GM12878 (cell line): ENCODE measurements at regions not wholly inside any gene's neighbourhood (a gene's known extent, or its start where the extent isn't known, plus 50 kb on each side); places are given as distances from the start of the nearest gene placed in this dataset.

ENCODE experiments used
- ATAC-seq: fragments of 200-7000 bp; cut with Tn5 transposase; 3 replicates; pipeline ENCODE4 v1.9.1; 2020; ENCODE audit warnings: mild to moderate bottlenecking, moderate library complexity
- BruUV-seq: library from RNA; stranded (reverse); fragments of 400-500 nt; replicated peaks from 2 replicates; lab custom pipeline; 2021; lab: Mats Ljungman, UMichigan
- CTCF ChIA-PET: fragments of 300-600 bp; sonication (Branson Sonifier 250); formaldehyde crosslinking; extraction: SDS; loops from one replicate; lab custom pipeline; 2021; ENCODE audit warnings: inconsistent platforms; lab: Yijun Ruan, JAX
- POLR2A ChIA-PET: fragments of 350-600 bp; formaldehyde crosslinking; extraction: SDS; loops from one replicate; lab custom pipeline; 2021; ENCODE audit warnings: inconsistent platforms; lab: Charles Lee
- RAD21 ChIA-PET: fragments of 300-600 bp; sonication (Branson Sonifier 250); formaldehyde crosslinking; loops from one replicate; lab custom pipeline; 2023; ENCODE audit warnings: antibody characterized with exemption; ENCODE audit not compliant: unreplicated experiment; lab: Charles Lee
- SMC1A ChIA-PET: fragments of 300-600 bp; sonication (Branson Sonifier 250); formaldehyde crosslinking; loops from one replicate; lab custom pipeline; 2023; ENCODE audit not compliant: unreplicated experiment, uncharacterized antibody; lab: Charles Lee
- DNase-seq: peaks from one replicate; pipeline ENCODE4 v3.0.0-alpha.2; 2011; ENCODE audit warnings: low read depth, low spot score
- FAIRE-seq: peaks from 3 replicates; lab custom pipeline; 2011; peaks lifted over from hg19 to GRCh38; lab: Jason Lieb, UNC
- H2AFZ ChIP-seq: 2 replicates; pipeline ENCODE4 v1.6.0; 2011; ENCODE audit warnings: low read depth, low read length, control low read depth; ENCODE audit not compliant: control insufficient read depth
- H3K27ac ChIP-seq: 2 replicates; pipeline ENCODE4 v1.5.1; 2011; ENCODE audit warnings: control low read depth; ENCODE audit not compliant: control insufficient read depth, insufficient read depth
- H3K27me3 ChIP-seq, 2 experiments: replicated peaks in 1 of 2; 2 replicates each; pipeline versions ENCODE4 v1.6.0 to v1.6.1; 2011; ENCODE audit warnings: low read length in 1 of 2; ENCODE audit not compliant: control insufficient read depth in 2 of 2, insufficient read depth in 2 of 2
- H3K36me3 ChIP-seq, 2 experiments: 2 replicates each; pipeline ENCODE4 v1.5.1; 2011; ENCODE audit warnings: low read length in 1 of 2; ENCODE audit not compliant: control insufficient read depth in 2 of 2, insufficient read depth in 2 of 2
- H3K4me1 ChIP-seq: 2 replicates; pipeline ENCODE4 v1.6.1; 2011; ENCODE audit warnings: mild to moderate bottlenecking, low read length, moderate library complexity, mixed read lengths; ENCODE audit not compliant: control insufficient read depth, insufficient read depth
- H3K4me2 ChIP-seq: 2 replicates; pipeline ENCODE4 v1.6.0; 2011; ENCODE audit warnings: control low read depth; ENCODE audit not compliant: control insufficient read depth, insufficient read depth
- H3K4me3 ChIP-seq: fragments of 200-600 bp; sonication (generic); 2 replicates; pipeline ENCODE4 v1.5.1; 2016
- H3K79me2 ChIP-seq: 2 replicates; pipeline ENCODE4 v1.6.0; 2011; ENCODE audit warnings: low read length; ENCODE audit not compliant: control insufficient read depth, insufficient read depth
- H3K9ac ChIP-seq: 2 replicates; pipeline ENCODE4 v1.8.0; 2011; ENCODE audit warnings: low read length, control low read depth, mixed read lengths; ENCODE audit not compliant: control insufficient read depth, insufficient read depth
- H3K9me3 ChIP-seq: replicated peaks from 3 replicates; pipeline ENCODE4 v1.5.1; 2011; ENCODE audit warnings: mild to moderate bottlenecking, low read length; ENCODE audit not compliant: control insufficient read depth, insufficient read depth
- H4K20me1 ChIP-seq: 2 replicates; pipeline ENCODE4 v1.6.0; 2011; ENCODE audit not compliant: control insufficient read depth, insufficient read depth
- ASH2L ChIP-seq: fragments of 300-600, 200-600 bp; sonication (generic); IDR thresholded peaks from 2 replicates; pipeline ENCODE4 v1.6.1; 2017; ENCODE audit warnings: low read depth, mild to moderate bottlenecking, borderline replicate concordance
- ATF3 ChIP-seq: IDR thresholded peaks from 2 replicates; pipeline ENCODE4 v1.6.1; 2011; ENCODE audit warnings: low read depth, mild to moderate bottlenecking, low read length, moderate library complexity, borderline replicate concordance; ENCODE audit errors: extremely low read depth
- CBX3 ChIP-seq: fragments of 200-600 bp; sonication (generic); IDR thresholded peaks from 2 replicates; pipeline ENCODE4 v1.6.1; 2016; ENCODE audit warnings: low read depth, borderline replicate concordance
- EP300 ChIP-seq, 2 experiments: fragments of 150-350 bp in 1 of 2; IDR thresholded peaks; 2 replicates each; pipeline ENCODE4 v1.6.1; 2011 to 2012; ENCODE audit warnings: low read depth in 2 of 2, low read length in 2 of 2, borderline replicate concordance in 1 of 2, improper control_type of control experiment in 1 of 2, inconsistent platforms in 1 of 2; ENCODE audit not compliant: control insufficient read depth in 1 of 2
- HCFC1 ChIP-seq: fragments of 150-350 bp; IDR thresholded peaks from 2 replicates; pipeline ENCODE4 v1.6.1; 2014; ENCODE audit warnings: low read length
- HDAC2 ChIP-seq: fragments of 200-600 bp; sonication (generic); IDR thresholded peaks from 2 replicates; pipeline ENCODE4 v1.6.1; 2017
- IRF5 ChIP-seq: fragments of 450-650 bp; IDR thresholded peaks from 2 replicates; pipeline ENCODE4 v1.6.1; 2017; ENCODE audit warnings: borderline replicate concordance
- MEF2A ChIP-seq: IDR thresholded peaks from 2 replicates; pipeline ENCODE4 v1.6.1; 2011; ENCODE audit warnings: low read depth, mild to moderate bottlenecking, low read length, moderate library complexity; ENCODE audit not compliant: insufficient read depth
- NFXL1 ChIP-seq: fragments of 450-650 bp; IDR thresholded peaks from 2 replicates; pipeline ENCODE4 v1.6.1; 2017; ENCODE audit warnings: antibody characterized with exemption, mild to moderate bottlenecking, borderline replicate concordance
- REST ChIP-seq: IDR thresholded peaks from 2 replicates; pipeline ENCODE4 v1.6.1; 2012; ENCODE audit warnings: mild to moderate bottlenecking, low read depth, low read length
- WGBS: methylation state at CpG from one replicate; pipeline ENCODE4 v1.1.6; 2016; ENCODE audit warnings: low lambda C conversion rate; ENCODE audit not compliant: insufficient replicate concordance, insufficient coverage; ENCODE audit errors: missing lambda C conversion rate; 5-methylcytosine and 5-hydroxymethylcytosine counted together
- in situ Hi-C: fragments of 300-500 bp; cut with MboI; formaldehyde crosslinking; loops from 9 replicates; pipeline ENCODE4 v1.14.3; 2018; ENCODE audit warnings: mixed read lengths
- intact Hi-C: fragments of 100-400 bp; cut with micrococcal nuclease; formaldehyde crosslinking; loops from one replicate; pipeline ENCODE4 v1.14.2; 2022; ENCODE audit not compliant: unreplicated experiment
- TF ChIP-seq, protein P1 (sequence below): IDR thresholded peaks from 2 replicates; pipeline ENCODE4 v1.6.1; 2012; ENCODE audit warnings: low read length, inconsistent platforms

DNA sequence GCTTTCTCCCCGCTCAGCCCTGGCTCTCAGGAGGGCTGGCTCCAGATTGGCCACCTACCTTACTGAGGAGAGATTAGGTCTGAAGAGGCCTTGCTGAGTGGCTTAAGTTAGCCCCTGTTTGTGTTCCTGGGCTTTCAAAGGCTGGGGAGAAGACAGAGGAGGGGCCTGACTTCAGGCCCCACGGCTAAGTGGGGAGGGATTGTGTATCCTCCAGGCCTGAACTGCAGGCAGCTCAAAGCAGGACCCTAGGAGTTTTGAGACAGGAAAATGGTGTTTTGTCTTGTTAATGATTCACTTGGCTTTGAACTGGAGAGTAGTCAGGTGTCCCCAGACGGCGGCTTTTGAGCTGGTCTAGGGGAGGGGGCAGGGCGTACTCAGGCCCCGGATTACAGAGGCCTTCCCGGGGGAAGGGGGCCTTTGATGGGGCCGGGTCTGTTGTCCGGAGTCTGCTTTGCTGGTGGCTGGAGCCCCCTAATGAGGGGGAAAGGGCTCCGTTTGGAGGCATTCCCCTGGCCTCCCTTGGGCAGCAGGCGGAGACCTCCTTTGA lies 162.0 kb upstream of the SMIM23 start:
- 43% methylated on average over 11 of the region's 11 CpGs for WGBS

DNA sequence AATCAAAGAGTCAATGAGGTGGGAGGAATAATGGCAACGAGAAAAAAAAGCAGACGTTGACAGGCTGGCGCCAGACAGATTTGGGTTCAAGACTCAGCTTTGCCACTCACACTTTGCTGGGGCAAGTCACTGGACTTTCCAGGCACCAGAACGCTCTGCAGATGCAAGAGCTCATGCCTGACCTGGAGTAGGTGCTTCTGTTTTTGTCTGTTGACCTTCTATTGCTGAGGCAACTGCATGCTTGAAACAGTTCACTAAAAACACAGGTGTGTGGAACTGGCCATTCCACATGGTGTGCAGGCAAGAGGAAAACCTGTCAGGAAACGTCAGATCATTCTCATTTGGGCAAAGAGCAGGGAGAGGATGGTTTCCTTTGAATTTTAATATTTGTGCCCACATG lies 161.2 kb upstream of the SMIM23 start:
- POLR2A ChIA-PET = no interaction called here
- SMC1A ChIA-PET = no interaction called here
- CTCF ChIA-PET = no interaction called here
- ATAC-seq = no peak
- H3K27ac ChIP-seq = no peak overlapping the region
- intact Hi-C loops = no loop called here
- no peak overlapping the region for H2AFZ ChIP-seq
- H3K4me2 ChIP-seq = no peak overlapping the region
- H3K9me3 ChIP-seq = no peaks in the 10 kb centered on the region
- in situ Hi-C loops = no loop called here
- H3K36me3 ChIP-seq = no peaks in the 10 kb centered on the region
- no peaks in the 10 kb centered on the region for H3K79me2 ChIP-seq
- RAD21 ChIA-PET = no interaction called here
- no peak for DNase-seq
- H3K27me3 ChIP-seq = no peaks in the 10 kb centered on the region; a peak in 1 of 4 replicates
- H3K4me3 ChIP-seq = no peak overlapping the region
- H4K20me1 ChIP-seq = no peaks in the 10 kb centered on the region
- no peak overlapping the region for H3K9ac ChIP-seq
- WGBS = 43% methylated on average over 5 of the region's 5 CpGs
- H3K4me1 ChIP-seq = no peaks in the 10 kb centered on the region
- BruUV-seq = no TSS peak
- FAIRE-seq = no peak
- no peak for TF ChIP-seq CBX3
- TF ChIP-seq NFXL1 = no peak
- no peak for TF ChIP-seq IRF5
- TF ChIP-seq HDAC2 = no peak
- no peak for TF ChIP-seq REST
- TF ChIP-seq ASH2L = no peak
- no peak for TF ChIP-seq EP300 (IDR thresholded peaks at IDR 0.05; ENCODE audit: borderline replicate concordance in 1 of 2, control insufficient read depth in 1 of 2, low read depth in 2 of 2, low read length in 2 of 2)
- TF ChIP-seq, protein P1, sequence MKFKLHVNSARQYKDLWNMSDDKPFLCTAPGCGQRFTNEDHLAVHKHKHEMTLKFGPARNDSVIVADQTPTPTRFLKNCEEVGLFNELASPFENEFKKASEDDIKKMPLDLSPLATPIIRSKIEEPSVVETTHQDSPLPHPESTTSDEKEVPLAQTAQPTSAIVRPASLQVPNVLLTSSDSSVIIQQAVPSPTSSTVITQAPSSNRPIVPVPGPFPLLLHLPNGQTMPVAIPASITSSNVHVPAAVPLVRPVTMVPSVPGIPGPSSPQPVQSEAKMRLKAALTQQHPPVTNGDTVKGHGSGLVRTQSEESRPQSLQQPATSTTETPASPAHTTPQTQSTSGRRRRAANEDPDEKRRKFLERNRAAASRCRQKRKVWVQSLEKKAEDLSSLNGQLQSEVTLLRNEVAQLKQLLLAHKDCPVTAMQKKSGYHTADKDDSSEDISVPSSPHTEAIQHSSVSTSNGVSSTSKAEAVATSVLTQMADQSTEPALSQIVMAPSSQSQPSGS = no peak
- TF ChIP-seq ATF3 = no peak

More for the DNA sequence above, 162.0 kb upstream of the SMIM23 start:
- Histone ChIP-seq H3K9ac (no peak overlapping the region), H3K27ac (no peak overlapping the region), H3K4me2 (no peak overlapping the region), H3K4me3 (no peak overlapping the region), H3K4me1 (no peaks in the 10 kb centered on the region), H2AFZ (no peak overlapping the region), H3K27me3 (no peaks in the 10 kb centered on the region), H3K9me3 (no peaks in the 10 kb centered on the region), H3K36me3 (no peaks in the 10 kb centered on the region), H3K79me2 (no peaks in the 10 kb centered on the region), H4K20me1 (no peaks in the 10 kb centered on the region)
- POLR2A ChIA-PET = no interaction called here
- no peak for TF ChIP-seq MEF2A
- no peak for TF ChIP-seq HCFC1
- RAD21 ChIA-PET = interaction anchor here (0.5 kb wide), 1 partner anchor 31 kb away, joined by 3 read pairs; no protein-coding TSS in a partner anchor
- intact Hi-C loops = no loop called here
- in situ Hi-C loops = no loop called here
- SMC1A ChIA-PET = no interaction called here
- no peak for DNase-seq
- CTCF ChIA-PET = no interaction called here
- no TSS peak for BruUV-seq
- no peak for ATAC-seq
- no peak for FAIRE-seq
